LNCaP clone FGC (cell line): ENCODE measurements at regions not wholly inside any gene's neighbourhood (a gene's known extent, or its start where the extent isn't known, plus 50 kb on each side); places are given as distances from the start of the nearest gene placed in this dataset.

Source experiments
- DNase-seq: peaks from one replicate; pipeline ENCODE4 v3.0.0-alpha.2; 2011; ENCODE audit warnings: low read depth
- H3K4me3 ChIP-seq: 2 replicates; pipeline ENCODE4 v1.5.1; 2011; ENCODE audit warnings: mild to moderate bottlenecking, low read depth, low read length, control low read depth
- TF ChIP-seq, protein P1 (sequence below): IDR thresholded peaks from 2 replicates; pipeline ENCODE4 v1.5.1; 2012; ENCODE audit warnings: mild to moderate bottlenecking; ENCODE audit not compliant: control insufficient read depth, insufficient read depth; ENCODE audit errors: extremely low read depth

GRCh38 chr11:134569195-134569594 is 157.2 kb upstream of the B3GAT1 start:
- no peak for DNase-seq
- TF ChIP-seq, protein P1, sequence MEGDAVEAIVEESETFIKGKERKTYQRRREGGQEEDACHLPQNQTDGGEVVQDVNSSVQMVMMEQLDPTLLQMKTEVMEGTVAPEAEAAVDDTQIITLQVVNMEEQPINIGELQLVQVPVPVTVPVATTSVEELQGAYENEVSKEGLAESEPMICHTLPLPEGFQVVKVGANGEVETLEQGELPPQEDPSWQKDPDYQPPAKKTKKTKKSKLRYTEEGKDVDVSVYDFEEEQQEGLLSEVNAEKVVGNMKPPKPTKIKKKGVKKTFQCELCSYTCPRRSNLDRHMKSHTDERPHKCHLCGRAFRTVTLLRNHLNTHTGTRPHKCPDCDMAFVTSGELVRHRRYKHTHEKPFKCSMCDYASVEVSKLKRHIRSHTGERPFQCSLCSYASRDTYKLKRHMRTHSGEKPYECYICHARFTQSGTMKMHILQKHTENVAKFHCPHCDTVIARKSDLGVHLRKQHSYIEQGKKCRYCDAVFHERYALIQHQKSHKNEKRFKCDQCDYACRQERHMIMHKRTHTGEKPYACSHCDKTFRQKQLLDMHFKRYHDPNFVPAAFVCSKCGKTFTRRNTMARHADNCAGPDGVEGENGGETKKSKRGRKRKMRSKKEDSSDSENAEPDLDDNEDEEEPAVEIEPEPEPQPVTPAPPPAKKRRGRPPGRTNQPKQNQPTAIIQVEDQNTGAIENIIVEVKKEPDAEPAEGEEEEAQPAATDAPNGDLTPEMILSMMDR, result no peak
- no peak overlapping the region for H3K4me3 ChIP-seq

DNA sequence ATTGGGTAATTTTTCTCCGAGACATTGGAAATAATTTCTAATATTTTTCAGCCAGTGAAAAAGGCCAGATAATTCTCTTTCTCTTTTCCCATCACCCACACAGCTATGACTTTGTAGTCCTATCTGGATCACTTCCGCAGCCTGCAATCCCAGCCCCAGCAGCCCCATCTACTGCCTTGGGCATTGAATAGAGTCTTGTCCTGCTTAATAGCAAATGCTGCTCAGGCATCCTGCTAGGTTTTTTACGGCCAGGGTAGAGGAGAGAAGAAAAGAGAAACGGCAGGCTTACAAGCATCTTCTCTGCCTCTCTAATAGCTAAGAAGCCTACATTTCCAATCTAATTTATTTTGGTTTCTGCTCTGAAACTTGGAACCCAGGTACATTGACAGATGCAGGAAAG is 154.3 kb upstream of the B3GAT1 start:
- TF ChIP-seq, protein P1, result no peak

GRCh38 chr11:134565343-134565891 is 153.4 kb upstream of the B3GAT1 start:
- TF ChIP-seq, protein P1, result no peak
- DNase-seq, result no peak
- no peak overlapping the region for H3K4me3 ChIP-seq

More for the DNA sequence above, 154.3 kb upstream of the B3GAT1 start:
- no peak overlapping the region for H3K4me3 ChIP-seq
- DNase-seq, result no peak

GRCh38 chr11:134564472-134565200 is 152.6 kb upstream of the B3GAT1 start:
- TF ChIP-seq, protein P1, result no peak
- no peak for DNase-seq
- H3K4me3 ChIP-seq, result no peak overlapping the region

GRCh38 chr11:134562941-134563471 is 151.0 kb upstream of the B3GAT1 start:
- TF ChIP-seq, protein P1, result no peak
- DNase-seq, result no peak
- no peak overlapping the region for H3K4me3 ChIP-seq

- TF ChIP-seq, protein P1, result no peak
- DNase-seq, result no peak
- H3K4me3 ChIP-seq, result no peak overlapping the region
These were observed 150.2 kb upstream of the B3GAT1 start for GRCh38 chr11:134562196-134562595.
